Stimulated activated CD4-positive, alpha-beta T cell treated with anti-CD3 and anti-CD28 coated beads, Interleukin-4, amount 100 ng/mL, for 24 hours (primary cell): ENCODE measurements at regions not wholly inside any gene's neighbourhood (a gene's known extent, or its start where the extent isn't known, plus 50 kb on each side); places are given as distances from the start of the nearest gene placed in this dataset.
A peak's percentile ranks its signal among the peaks of the same experiment; 100 is the strongest.
"Not testable (repeated sequence)": the region's sequence is repeated elsewhere in the genome, so short reads cannot be mapped to it uniquely, and the experiment has no call there.

Experiments used
- DNase-seq: peaks from one replicate; pipeline ENCODE4 v3.0.0-alpha.2; 2020

- no peak for DNase-seq
These were observed 50.7 kb upstream of the C12orf71 start for GRCh38 chr12:27133022-27133590.

- no peak for DNase-seq
These were observed 58.1 kb upstream of the C12orf71 start for GRCh38 chr12:27140478-27140969.

GRCh38 chr12:27142101-27142721 lies 59.8 kb upstream of the C12orf71 start:
- DNase-seq = peak; percentile 46

GRCh38 chr12:27143256-27144069 lies 61.1 kb upstream of the C12orf71 start:
- no peak for DNase-seq

GRCh38 chr12:27145725-27146124 lies 63.3 kb upstream of the C12orf71 start:
- DNase-seq = not testable (repeated sequence)

GRCh38 chr12:27148373-27148772 lies 66.0 kb upstream of the C12orf71 start:
- no peak for DNase-seq

- no peak for DNase-seq
These were observed 66.4 kb upstream of the C12orf71 start for GRCh38 chr12:27148791-27149190.

- DNase-seq = no peak
These were observed 69.1 kb upstream of the C12orf71 start for GRCh38 chr12:27151479-27151878.

GRCh38 chr12:27158297-27158696 lies 75.9 kb upstream of the C12orf71 start:
- DNase-seq = no peak

GRCh38 chr12:27161458-27162228 lies 79.3 kb upstream of the C12orf71 start:
- DNase-seq = no peak

- no peak for DNase-seq
These were observed 79.8 kb upstream of the C12orf71 start for GRCh38 chr12:27162229-27162537.

- no peak for DNase-seq
These were observed 80.8 kb upstream of the C12orf71 start for GRCh38 chr12:27163048-27163715.

- no peak for DNase-seq
These were observed 80.2 kb upstream of the STK38L start for GRCh38 chr12:27163894-27164293.

- no peak for DNase-seq
These were observed 79.6 kb upstream of the STK38L start for GRCh38 chr12:27164330-27165040.

- not testable (repeated sequence) for DNase-seq
These were observed 78.1 kb upstream of the STK38L start for GRCh38 chr12:27165958-27166357.

GRCh38 chr12:27171494-27171893 lies 72.6 kb upstream of the STK38L start:
- DNase-seq = not testable (repeated sequence)

- peak; percentile 35 for DNase-seq
These were observed 67.3 kb upstream of the STK38L start for GRCh38 chr12:27176765-27177164.

- no peak for DNase-seq
These were observed 66.4 kb upstream of the STK38L start for GRCh38 chr12:27177706-27178105.

- DNase-seq = no peak
These were observed 65.8 kb upstream of the STK38L start for GRCh38 chr12:27178255-27178654.

- no peak for DNase-seq
These were observed 65.2 kb upstream of the STK38L start for GRCh38 chr12:27178723-27179399.
